Cerebellar nuclear complex (tissue), 1 donor: ENCODE measurements at regions not wholly inside any gene's neighbourhood (a gene's known extent, or its start where the extent isn't known, plus 50 kb on each side); places are given as distances from the start of the nearest gene placed in this dataset.
A peak's percentile ranks its signal among the peaks of the same experiment; 100 is the strongest.

Experiments
- DNase-seq, 2 experiments: peaks; one replicate each; lab custom pipeline; 2025; lab: John Stamatoyannopoulos, UW

DNA sequence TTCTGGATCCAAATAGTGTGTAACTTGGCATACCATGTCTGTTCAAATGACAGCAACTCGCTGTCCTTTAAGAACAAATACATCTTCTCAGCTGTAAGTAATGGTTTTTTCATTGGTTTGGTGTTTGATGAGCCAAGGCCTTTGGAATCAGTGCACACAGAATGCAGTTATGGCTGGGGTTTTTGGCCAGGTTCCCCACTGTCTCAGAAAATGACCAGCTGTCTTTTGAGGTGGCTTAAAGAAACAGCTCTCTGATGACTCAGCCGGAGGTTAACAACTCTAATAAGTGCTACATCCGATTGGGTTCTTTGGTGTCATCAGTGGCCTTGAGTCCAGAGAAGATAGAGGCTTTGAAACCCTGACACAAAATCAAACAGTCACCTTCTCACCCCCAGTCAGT lies 688.4 kb downstream of the REEP3 start:
- DNase-seq = peak in 1 of 2 experiments; percentile 4

DNA sequence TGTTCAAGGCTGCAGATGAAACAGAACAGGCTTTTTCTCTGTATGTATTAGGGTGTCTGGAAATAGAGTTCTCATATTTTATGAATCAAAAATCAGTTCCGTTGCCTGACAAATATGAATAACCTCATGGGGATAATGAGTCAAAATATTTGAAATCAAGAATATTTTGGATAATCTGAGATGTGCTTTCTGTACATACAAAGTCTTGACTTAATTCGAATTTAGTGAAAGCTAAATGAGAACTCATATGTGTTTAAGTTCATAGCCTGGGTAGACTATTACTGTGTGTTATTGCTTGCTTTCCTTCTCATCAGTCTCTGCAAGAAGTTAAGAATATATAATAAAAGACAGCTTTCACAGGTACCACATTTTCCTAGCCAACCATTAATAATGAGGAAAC lies 689.0 kb downstream of the REEP3 start:
- DNase-seq = no peak

DNA sequence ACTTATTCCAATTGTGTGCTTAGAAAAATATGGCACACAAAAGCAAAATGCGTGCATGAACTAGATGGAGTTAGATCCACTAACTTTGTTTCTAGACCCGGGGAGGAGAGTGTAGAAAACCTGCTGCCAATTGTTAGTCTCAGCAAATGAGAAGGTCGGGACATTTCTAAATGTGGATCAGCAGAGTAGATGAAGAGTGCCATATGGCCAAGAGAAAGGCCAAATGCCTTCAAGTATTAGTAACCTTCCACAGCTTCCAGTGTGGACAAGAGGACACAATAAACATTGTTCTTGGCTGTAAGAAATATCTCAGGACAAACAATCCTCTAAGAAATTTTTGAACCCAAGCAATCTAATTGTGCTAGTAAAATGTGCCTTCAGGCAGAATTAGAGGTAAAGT lies 690.3 kb downstream of the REEP3 start:
- no peak for DNase-seq

DNA sequence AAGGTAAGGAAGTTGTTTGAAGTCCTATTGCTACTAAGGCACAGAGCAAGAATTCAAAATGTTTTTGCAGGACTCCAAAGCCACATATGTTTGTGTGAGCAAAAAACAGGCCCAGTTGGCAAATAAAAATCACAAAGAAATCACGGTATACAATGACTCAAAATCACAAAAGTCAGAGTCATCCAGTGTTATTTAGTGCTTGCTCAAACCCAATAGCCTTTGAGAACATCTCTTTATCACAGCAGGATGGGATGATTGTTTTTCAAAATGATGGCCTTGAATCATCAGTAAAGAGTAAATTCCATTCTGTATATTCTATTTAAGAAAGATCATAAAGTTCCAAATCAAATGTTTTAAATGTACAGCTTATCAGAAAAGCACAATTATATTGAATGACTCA lies 693.9 kb downstream of the REEP3 start:
- DNase-seq = no peak

GRCh38 chr10:64219271-64220025 lies 698.2 kb downstream of the REEP3 start:
- no peak for DNase-seq

GRCh38 chr10:64234489-64234888 lies 713.3 kb downstream of the REEP3 start:
- DNase-seq = no peak

- no peak for DNase-seq
Measured at GRCh38 chr10:64257704-64258103, 736.5 kb downstream of the REEP3 start.

- DNase-seq = no peak
Measured at GRCh38 chr10:64261092-64261491, 739.9 kb downstream of the REEP3 start.

DNA sequence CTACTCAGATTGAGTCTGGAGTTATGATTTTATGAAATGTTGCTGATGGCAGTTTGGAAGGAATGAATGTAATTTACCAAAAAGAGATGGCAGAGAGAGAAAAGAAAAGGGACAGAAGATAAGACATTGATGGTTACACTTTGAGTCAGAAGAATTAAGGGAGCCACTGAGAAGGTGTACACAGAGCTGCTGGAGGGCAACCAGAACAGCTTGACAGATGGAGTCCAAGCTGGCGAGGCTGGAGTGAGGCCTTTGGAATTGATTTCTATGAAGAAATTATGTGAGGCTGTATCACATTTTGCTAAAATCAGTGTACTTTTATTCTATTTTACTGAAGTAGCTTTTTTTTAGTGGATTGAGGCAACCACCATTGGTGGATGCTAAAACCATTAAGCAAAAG lies 740.5 kb downstream of the REEP3 start:
- peak in 1 of 2 experiments; percentile 13 for DNase-seq

DNA sequence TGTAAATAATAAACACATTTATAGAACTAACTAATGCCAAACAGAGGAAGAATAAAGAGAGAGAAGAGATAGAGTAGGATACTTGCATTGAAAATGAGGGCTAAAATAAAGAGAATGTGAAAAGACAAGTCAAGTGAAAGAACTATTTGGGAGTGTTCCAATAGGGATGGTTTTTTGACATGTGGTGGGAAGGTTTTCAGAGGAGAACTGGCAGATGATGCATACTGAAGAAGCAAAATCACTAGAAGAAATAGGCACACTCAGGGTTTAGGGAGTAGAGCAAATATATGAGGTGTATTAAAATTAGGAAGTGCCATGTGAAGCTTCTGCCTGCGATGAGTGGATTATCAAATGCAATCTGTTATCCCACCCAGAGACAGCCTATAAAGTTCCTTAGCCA lies 744.8 kb downstream of the REEP3 start:
- peak in 1 of 2 experiments; percentile 19 for DNase-seq

GRCh38 chr10:64271508-64271907 lies 750.3 kb downstream of the REEP3 start:
- no peak for DNase-seq

DNA sequence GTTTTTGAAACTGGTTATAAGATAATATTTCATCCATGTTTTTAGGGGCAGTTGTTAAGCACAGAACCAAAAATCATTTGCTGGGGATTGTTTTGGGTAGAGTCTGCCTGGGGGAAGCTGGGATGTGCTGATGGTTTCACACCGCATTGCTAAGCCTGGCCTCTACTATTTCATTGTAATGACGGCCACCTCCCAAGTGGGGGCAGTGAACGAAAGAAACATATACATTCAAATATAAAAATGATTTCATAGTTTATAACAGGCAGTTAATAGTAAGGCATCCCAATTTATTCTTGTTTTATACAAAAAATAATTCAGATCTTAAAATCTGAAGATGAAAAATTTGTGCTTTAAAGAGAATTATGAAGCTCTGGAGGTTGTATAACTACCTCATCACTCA lies 750.8 kb downstream of the REEP3 start:
- DNase-seq = no peak

- no peak for DNase-seq
Measured at GRCh38 chr10:64275001-64275400, 753.8 kb downstream of the REEP3 start.

GRCh38 chr10:64275774-64276173 lies 754.6 kb downstream of the REEP3 start:
- DNase-seq = no peak

DNA sequence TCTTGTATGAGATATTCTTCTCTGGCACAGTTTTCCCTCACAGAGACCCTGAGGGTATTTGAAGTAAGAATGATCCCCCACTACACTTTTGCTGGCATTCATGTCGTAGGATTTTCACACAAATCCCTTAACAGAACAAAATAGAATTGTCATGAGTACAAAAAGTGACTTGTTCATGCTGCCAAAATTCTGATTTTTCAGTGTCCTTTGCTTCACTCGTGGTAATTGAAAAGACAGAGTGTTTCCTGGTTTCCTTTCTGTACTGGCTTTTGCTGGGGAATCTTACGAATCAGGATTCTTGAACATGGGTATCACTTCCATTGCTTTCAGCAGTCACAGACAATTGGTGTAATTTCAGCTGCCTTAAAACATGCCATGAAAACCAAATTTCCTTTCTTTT lies 756.3 kb downstream of the REEP3 start:
- DNase-seq = no peak

DNA sequence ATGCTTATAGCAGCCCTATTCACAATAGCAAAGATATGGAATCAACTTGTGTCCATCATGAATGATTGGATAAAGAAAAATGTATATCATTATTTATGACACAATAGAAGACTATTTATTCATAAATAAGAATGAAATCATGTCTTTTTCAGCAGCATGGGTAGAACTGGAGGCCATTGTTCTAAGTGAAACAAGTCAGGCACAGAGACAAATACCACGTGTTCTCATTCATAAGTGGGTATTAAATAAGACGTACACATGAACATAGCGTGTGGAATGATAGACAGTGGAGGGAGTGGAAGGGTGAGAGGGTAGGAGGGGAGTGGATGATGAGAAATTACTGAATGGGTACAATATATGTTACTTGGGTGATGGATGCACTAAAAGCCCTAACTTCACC lies 762.4 kb downstream of the REEP3 start:
- DNase-seq = no peak

GRCh38 chr10:64286533-64286932 lies 765.3 kb downstream of the REEP3 start:
- DNase-seq = no peak

- peak; percentile 9 to 26 for DNase-seq
Measured at GRCh38 chr10:64288404-64288803, 767.2 kb downstream of the REEP3 start.

DNA sequence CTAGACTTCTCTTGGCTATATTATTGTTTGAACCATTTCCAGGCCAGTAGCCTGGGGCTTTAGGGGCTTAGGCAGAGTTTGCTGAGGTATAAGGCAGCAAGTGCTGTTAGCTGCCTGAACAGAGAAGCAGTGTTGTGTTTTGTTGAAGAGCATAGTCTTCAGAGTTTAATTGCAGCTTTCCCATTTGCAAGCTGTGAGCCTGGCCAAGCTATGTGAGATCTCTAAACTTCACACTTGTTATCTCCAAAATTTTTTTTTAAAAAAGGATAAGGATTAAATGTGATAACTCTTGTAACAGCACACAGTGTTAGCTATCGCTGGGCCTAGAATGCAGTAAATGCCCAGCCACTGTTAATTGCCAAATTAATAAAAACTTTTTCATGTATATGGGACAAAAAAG lies 782.4 kb downstream of the REEP3 start:
- no peak for DNase-seq

DNA sequence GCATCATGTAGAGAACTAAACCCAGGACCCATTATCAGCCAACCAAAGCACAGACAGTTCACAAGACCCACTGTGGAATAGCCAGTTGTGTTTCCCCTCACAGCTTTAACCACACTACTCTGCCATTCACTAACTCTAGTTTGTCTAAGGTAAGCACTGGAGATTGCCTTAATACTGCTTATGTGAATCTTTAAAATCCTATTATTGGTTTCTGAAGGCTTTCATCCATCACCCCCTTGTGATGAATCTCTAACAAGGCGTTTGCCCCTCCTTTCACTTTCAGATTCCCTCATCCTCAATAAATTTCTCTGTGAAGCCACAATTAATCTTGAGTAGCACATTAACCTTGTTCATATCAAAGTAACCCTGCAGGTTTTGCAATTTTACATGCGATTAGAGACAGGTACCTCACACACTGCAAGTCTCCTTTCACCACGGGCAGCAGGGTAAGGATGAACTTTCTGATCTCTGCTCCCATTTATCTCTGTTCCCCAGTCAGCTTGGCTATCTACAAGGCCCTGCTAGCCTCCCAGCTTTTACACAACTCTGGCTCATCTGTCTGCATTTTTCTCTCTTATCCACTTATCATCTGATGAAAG lies 785.6 kb downstream of the REEP3 start:
- no peak for DNase-seq

GRCh38 chr10:64312876-64313275 lies 791.7 kb downstream of the REEP3 start:
- DNase-seq = no peak

GRCh38 chr10:64313967-64314366 lies 792.8 kb downstream of the REEP3 start:
- no peak for DNase-seq

DNA sequence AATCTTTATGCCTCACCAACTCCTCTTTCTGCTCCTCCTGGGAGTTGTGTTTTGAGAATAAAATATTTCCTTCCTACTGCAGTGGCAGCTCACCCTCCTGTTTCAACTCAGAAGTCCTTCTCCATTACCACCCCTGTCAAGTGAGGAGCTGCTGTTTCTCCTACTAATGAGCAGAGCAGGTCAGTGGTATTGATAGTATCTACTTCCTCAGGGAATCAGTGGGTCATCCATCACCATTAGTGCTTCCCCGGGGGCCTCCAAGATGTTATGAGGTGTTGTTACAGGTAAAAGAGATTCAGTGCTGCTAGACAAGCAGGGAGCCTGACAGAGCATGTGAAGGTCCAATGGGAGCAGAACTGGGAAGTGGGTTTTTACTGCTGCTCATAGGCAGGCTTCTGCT lies 795.2 kb downstream of the REEP3 start:
- no peak for DNase-seq

- DNase-seq = no peak
Measured at GRCh38 chr10:64316833-64317232, 795.6 kb downstream of the REEP3 start.
